ENCODE measurements at regions not wholly inside any gene's neighbourhood (a gene's known extent, or its start where the extent isn't known, plus 50 kb on each side); places are given as distances from the start of the nearest gene placed in this dataset.

DNA sequence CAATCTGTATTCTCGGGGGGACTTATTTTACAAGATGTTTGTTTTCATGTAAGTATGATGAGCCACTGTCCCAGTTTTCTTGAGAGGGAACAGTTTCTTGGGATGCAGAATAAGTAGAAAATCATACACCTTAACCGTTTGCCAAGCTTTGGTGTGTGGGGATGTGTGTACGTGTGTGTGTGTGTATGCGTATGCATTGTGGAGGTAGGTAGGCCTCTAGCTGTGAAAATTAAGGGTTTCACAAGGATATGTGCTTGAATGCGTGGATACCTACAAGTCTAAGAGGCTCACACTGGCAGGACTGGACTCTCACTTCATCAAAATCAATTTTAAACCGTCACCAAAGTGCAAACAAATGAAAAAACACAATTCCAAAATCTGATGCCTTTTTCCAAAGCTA lies 204.2 kb upstream of the RBMS1 start:
- H3K4me1 ChIP-seq, result no peaks in the 10 kb centered on the region
- TF ChIP-seq, protein P1, sequence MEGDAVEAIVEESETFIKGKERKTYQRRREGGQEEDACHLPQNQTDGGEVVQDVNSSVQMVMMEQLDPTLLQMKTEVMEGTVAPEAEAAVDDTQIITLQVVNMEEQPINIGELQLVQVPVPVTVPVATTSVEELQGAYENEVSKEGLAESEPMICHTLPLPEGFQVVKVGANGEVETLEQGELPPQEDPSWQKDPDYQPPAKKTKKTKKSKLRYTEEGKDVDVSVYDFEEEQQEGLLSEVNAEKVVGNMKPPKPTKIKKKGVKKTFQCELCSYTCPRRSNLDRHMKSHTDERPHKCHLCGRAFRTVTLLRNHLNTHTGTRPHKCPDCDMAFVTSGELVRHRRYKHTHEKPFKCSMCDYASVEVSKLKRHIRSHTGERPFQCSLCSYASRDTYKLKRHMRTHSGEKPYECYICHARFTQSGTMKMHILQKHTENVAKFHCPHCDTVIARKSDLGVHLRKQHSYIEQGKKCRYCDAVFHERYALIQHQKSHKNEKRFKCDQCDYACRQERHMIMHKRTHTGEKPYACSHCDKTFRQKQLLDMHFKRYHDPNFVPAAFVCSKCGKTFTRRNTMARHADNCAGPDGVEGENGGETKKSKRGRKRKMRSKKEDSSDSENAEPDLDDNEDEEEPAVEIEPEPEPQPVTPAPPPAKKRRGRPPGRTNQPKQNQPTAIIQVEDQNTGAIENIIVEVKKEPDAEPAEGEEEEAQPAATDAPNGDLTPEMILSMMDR (IDR thresholded peaks at IDR 0.05), result no peak
- TF ChIP-seq POLR2A (IDR thresholded peaks at IDR 0.05), result no peak
- TF ChIP-seq POLR2AphosphoS5 (IDR thresholded peaks at IDR 0.05), result no peak
- TF ChIP-seq EP300 (IDR thresholded peaks at IDR 0.05), result no peak
- no peak for DNase-seq (ENCODE audit: low spot score in 2 of 2)
- H3K27ac ChIP-seq, result no peak overlapping the region
- H3K4me3 ChIP-seq, result no peak overlapping the region
- H3K36me3 ChIP-seq, result no peaks in the 10 kb centered on the region
- H3K9me3 ChIP-seq, result no peaks in the 10 kb centered on the region
- H3K27me3 ChIP-seq, result no peaks in the 10 kb centered on the region
- WGBS, result 91% methylated on average over 6 of the region's 6 CpGs

DNA sequence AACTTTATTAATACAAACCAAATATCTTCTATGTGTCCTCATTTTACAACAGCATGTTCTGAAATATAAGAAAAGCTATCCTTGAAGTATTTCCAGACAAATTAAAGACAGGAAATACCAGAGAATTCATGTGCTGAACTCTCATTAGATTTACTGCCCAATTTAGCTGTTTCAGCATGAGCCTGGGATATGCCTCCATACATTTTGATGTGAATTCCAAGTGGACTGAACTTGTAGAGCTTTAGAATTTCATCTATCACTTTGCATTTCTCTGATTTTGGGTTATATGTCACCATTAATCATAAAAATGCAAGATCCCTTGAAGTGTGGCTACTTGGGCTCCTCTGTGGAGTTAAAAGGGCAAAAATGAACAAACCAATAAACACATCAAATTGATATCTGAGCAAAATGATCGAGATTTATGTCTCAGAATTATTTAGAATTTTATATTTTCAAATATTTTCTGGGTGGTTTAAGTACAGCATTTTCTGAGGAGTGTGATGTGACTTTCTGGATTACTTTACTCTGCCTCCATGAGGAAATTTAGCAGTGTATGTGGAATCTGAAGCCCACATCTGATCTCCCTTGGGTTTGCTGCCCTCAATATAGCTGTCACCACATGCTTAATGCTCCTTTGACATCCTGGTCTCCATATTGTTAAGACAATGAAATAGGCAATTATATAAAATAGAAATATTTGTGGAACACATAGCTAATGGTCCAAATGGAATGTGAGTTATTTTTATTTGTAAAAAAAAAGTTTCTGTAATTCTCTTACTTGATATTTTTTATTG lies 206.6 kb upstream of the RBMS1 start:
- 57% methylated on average over 1 of the region's 1 CpG for WGBS
- Histone ChIP-seq H3K36me3 (no peaks in the 10 kb centered on the region), H3K4me1 (peaks cover 2% of the 10 kb centered on the region), H3K27me3 (no peaks in the 10 kb centered on the region), H3K4me3 (no peak overlapping the region), H3K27ac (no peak overlapping the region), H3K9me3 (no peaks in the 10 kb centered on the region)
- DNase-seq (ENCODE audit: low spot score in 2 of 2), result no peak
- TF ChIP-seq POLR2AphosphoS5 (IDR thresholded peaks at IDR 0.05), result no peak
- no peak for TF ChIP-seq POLR2A (IDR thresholded peaks at IDR 0.05)
- TF ChIP-seq EP300 (IDR thresholded peaks at IDR 0.05), result no peak
- TF ChIP-seq, protein P1 (IDR thresholded peaks at IDR 0.05), result no peak

DNA sequence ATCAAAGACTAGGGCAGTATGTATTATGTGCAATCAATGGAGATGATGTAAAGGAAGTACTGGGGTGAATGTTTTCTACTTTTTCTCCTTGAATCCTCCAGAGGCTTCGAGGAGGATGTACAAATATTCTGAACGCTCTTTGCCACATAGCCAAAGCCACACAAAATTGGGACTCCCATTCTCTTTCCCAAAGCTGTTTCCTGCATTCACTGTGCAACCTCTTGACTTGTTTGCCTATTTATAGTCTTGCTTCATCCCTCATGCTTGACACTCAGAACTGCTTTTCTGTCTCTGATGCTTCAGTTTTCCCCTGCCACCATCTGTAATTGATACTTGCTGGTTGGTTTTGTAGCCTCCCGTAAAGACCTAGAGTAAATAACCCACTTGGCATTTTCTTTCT lies 208.2 kb upstream of the RBMS1 start:
- H3K4me1 ChIP-seq, result peaks cover 2% of the 10 kb centered on the region
- no peak overlapping the region for H3K27ac ChIP-seq
- H3K36me3 ChIP-seq, result no peaks in the 10 kb centered on the region
- WGBS, result 49% methylated on average over 3 of the region's 3 CpGs
- H3K4me3 ChIP-seq, result no peak overlapping the region
- TF ChIP-seq POLR2AphosphoS5 (IDR thresholded peaks at IDR 0.05) (no peak), EP300 (IDR thresholded peaks at IDR 0.05) (no peak), POLR2A (IDR thresholded peaks at IDR 0.05) (no peak)
- TF ChIP-seq, protein P1 (IDR thresholded peaks at IDR 0.05), result no peak
- DNase-seq (ENCODE audit: low spot score in 2 of 2), result no peak
- no peaks in the 10 kb centered on the region for H3K27me3 ChIP-seq
- H3K9me3 ChIP-seq, result no peaks in the 10 kb centered on the region

DNA sequence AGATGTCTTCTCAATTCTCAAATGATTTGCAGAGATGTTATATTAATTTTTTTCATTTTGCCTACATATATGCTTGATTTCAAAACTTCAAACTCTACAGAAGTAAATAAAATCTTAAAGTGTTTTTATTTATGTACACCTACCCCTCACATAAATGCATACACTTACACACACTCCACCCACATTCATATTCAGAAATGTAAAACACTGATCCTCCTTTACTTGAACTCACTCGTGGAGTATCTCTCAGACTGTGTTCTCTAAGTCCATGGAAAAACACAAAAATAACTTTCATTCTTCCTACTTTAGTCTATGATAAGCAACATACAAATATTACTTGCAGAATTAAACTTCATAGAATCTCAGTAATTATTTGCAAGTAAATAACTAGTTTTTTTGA lies 209.1 kb upstream of the RBMS1 start:
- Histone ChIP-seq H3K27me3 (no peaks in the 10 kb centered on the region), H3K4me1 (peaks cover 2% of the 10 kb centered on the region), H3K4me3 (no peak overlapping the region), H3K27ac (no peak overlapping the region), H3K9me3 (no peaks in the 10 kb centered on the region), H3K36me3 (no peaks in the 10 kb centered on the region)
- DNase-seq (ENCODE audit: low spot score in 2 of 2), result no peak
- TF ChIP-seq, protein P1 (IDR thresholded peaks at IDR 0.05), result no peak
- 79% methylated on average over 1 of the region's 1 CpG for WGBS

DNA sequence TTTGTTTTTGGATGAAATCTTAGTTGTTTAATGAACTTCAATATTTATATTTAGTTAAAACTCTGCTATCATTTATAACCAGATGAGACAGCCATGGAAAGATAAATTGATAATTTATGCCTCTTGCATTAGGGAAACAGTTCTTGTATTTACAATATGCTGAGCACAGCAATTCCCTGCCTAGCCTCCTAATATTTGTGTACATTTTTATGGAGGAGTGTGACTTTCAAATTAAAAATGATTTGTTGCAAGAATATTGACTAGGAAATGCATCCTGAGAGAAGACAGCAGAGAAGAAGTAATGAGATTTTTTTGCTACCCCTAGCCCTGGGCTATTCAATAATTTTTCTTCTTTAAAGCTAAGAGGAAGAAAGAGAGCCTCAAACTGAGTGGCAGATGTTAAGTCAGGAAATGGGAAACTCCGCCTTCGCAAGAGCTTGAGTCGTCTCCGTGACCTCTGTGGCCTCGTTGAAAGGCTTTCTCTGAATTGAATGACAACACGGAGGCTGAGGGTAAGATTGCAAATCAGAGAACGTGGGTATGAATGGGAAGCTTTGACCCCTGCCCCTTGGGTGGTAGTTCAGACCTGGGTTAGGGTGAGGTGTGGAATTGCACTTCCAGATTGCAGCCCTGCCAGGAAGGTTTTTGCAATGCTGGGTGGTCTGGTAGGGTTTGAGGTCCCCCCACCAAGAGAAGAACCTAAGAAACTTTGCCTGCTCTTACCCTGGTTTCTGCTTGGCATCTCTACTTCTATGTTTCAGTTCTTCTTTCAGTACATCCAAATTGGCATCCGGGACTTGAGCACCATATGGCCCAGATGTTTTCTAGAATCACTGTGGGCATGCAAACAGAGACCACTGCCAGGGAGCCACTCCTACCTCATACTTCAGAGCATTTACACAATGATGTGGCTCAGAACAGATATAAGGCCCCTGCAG lies 210.3 kb upstream of the RBMS1 start:
- no peaks in the 10 kb centered on the region for H3K36me3 ChIP-seq
- H3K4me3 ChIP-seq, result no peak overlapping the region
- H3K4me1 ChIP-seq, result peaks cover 2% of the 10 kb centered on the region
- H3K27ac ChIP-seq, result no peak overlapping the region
- DNase-seq (ENCODE audit: low spot score in 2 of 2), result no peak
- TF ChIP-seq, protein P1 (IDR thresholded peaks at IDR 0.05), result no peak
- TF ChIP-seq EP300 (IDR thresholded peaks at IDR 0.05), result no peak
- TF ChIP-seq POLR2AphosphoS5 (IDR thresholded peaks at IDR 0.05), result no peak
- TF ChIP-seq POLR2A (IDR thresholded peaks at IDR 0.05), result no peak
- no peaks in the 10 kb centered on the region for H3K27me3 ChIP-seq
- H3K9me3 ChIP-seq, result no peaks in the 10 kb centered on the region
- WGBS, result 29% methylated on average over 8 of the region's 8 CpGs
